Thyroid gland (tissue), 4 donors: ENCODE measurements at regions not wholly inside any gene's neighbourhood (a gene's known extent, or its start where the extent isn't known, plus 50 kb on each side); places are given as distances from the start of the nearest gene placed in this dataset.

Experiments
- CTCF ChIP-seq, 6 experiments: fragments of 200-600 bp in 3 of 6; fragments of 450-650 bp in 3 of 6; sonication (generic) in 3 of 6; IDR thresholded peaks; one replicate each; pipeline ENCODE4 v1.5.1; 2016 to 2019; ENCODE audit warnings: antibody characterized with exemption in 6 of 6, mild to moderate bottlenecking in 2 of 6, inconsistent platforms in 1 of 6, moderate library complexity in 1 of 6
- POLR2A ChIP-seq, 2 donors: fragments of 450-650 bp; IDR thresholded peaks; one replicate each; pipeline ENCODE4 v1.6.1; 2017; ENCODE audit warnings: antibody characterized with exemption in 2 of 2, mild to moderate bottlenecking in 2 of 2, moderate library complexity in 1 of 2

- no peak for TF ChIP-seq CTCF (IDR thresholded peaks at IDR 0.05)
- TF ChIP-seq POLR2A (IDR thresholded peaks at IDR 0.05) = no peak
These were observed 74.5 kb upstream of the ZPLD1 start for GRCh38 chr3:102360183-102360860.
